Astrocyte of the cerebellum (primary cell): ENCODE measurements at regions not wholly inside any gene's neighbourhood (a gene's known extent, or its start where the extent isn't known, plus 50 kb on each side); places are given as distances from the start of the nearest gene placed in this dataset.

Experiments used
- DNase-seq: peaks from one replicate; pipeline ENCODE4 v3.0.0-alpha.2; 2011; ENCODE audit warnings: low read depth
- H3K4me3 ChIP-seq: 2 replicates; pipeline ENCODE4 v1.5.1; 2011; ENCODE audit warnings: mild to moderate bottlenecking, low read depth, low read length, moderate library complexity
- in situ Hi-C: cut with HindIII; loops from 2 replicates; pipeline ENCODE4 v1.10.0; 2017; ENCODE audit warnings: low sequenced_read_pairs
- TF ChIP-seq, protein P1 (sequence below): IDR thresholded peaks from 2 replicates; pipeline ENCODE4 v1.5.1; 2012; ENCODE audit warnings: low read length, low read depth, moderate library complexity, mild to moderate bottlenecking; ENCODE audit errors: missing control alignments

DNA sequence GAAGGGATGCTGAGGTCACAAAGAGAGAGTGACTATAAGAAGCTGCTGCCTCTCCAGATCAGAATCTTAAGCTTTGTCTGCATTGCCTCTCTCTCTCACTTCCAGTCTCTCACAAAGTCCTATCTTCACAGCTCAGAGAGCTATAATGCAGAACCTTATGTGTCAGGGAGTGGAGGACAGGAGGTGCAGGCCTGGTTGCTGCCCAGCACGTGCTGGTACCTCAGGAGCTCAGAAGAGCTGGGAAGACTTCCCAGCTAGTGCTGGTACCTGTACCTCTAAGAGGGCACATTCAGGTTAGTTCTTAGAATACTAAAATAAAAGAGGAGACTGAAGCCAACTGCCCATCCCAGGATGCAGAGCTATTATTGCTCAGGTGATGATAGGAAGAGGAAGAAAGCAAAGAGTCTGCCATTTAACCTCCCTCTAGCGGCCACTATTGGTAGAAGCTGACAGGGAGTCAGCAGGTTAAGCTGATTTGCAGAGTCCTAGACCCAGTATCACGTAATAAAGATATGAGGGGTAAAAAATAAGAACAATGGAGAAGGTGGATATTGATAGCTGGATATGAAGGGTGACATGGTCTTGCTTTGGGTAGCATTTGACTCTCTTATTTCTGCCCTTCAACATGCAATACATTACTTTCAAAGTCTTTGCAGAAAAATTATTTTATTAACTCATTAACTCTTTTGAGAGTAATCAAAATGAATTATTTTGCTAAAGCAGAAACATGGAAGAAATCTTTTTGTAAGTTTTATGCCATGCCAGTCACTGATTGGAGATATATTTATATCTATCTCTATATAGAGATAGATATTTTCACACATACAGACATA is 138.1 kb upstream of the HMCN1 start:
- in situ Hi-C loops = no loop called here
- no peak overlapping the region for H3K4me3 ChIP-seq
- DNase-seq = peak; percentile 23
- TF ChIP-seq, protein P1, sequence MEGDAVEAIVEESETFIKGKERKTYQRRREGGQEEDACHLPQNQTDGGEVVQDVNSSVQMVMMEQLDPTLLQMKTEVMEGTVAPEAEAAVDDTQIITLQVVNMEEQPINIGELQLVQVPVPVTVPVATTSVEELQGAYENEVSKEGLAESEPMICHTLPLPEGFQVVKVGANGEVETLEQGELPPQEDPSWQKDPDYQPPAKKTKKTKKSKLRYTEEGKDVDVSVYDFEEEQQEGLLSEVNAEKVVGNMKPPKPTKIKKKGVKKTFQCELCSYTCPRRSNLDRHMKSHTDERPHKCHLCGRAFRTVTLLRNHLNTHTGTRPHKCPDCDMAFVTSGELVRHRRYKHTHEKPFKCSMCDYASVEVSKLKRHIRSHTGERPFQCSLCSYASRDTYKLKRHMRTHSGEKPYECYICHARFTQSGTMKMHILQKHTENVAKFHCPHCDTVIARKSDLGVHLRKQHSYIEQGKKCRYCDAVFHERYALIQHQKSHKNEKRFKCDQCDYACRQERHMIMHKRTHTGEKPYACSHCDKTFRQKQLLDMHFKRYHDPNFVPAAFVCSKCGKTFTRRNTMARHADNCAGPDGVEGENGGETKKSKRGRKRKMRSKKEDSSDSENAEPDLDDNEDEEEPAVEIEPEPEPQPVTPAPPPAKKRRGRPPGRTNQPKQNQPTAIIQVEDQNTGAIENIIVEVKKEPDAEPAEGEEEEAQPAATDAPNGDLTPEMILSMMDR = peak; percentile 77

DNA sequence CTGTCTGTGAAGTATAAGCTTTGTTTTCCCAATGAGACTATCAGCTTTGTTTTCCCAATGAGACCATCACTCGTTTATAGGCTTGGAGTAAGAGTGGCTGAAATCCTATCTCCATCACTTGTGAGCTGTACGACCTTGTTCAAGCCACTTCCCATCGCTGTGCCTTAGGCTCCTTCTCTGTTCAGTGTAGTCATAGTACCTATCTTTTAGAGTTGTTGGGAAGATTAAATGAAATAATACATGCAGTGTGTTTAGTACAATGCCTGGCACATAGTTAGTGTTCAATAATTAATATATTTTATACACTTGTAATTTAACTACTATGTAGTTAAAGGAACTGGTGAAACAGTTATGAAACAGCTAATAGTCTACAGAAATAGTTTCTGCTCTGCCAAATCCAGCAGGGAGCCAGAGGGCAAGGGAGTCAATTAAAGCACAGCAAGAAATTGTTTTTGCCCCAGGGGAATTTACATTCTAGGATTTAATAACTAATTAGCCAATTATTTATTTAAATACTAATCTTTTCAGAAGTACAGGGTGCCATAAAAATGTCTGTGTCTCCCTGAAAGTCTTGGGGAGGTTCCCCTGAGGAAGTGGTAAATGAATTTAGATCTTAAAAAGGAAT is 139.3 kb upstream of the HMCN1 start:
- no peak overlapping the region for H3K4me3 ChIP-seq
- DNase-seq = no peak
- in situ Hi-C loops = no loop called here
- TF ChIP-seq, protein P1 = no peak

DNA sequence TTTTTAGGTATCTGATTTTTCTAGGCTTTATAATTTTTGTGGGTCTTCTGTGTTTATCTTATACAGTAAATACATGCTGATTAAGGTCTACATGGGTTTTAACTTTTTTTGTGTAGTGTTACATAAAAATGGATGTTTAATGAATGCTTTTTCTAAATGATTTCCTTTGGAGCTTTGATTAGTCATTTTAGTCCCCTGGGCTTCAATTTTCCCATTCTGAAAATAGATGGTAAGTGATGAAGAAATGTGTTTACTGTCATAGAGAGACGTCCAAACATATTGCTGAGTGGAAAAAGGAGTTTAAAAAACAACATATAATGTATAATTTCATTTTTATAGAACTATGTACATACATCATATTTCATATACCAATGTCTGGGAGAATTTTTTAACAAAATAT is 140.9 kb upstream of the HMCN1 start:
- in situ Hi-C loops = no loop called here
- no peak for DNase-seq
- TF ChIP-seq, protein P1 = no peak
- H3K4me3 ChIP-seq = no peak overlapping the region

DNA sequence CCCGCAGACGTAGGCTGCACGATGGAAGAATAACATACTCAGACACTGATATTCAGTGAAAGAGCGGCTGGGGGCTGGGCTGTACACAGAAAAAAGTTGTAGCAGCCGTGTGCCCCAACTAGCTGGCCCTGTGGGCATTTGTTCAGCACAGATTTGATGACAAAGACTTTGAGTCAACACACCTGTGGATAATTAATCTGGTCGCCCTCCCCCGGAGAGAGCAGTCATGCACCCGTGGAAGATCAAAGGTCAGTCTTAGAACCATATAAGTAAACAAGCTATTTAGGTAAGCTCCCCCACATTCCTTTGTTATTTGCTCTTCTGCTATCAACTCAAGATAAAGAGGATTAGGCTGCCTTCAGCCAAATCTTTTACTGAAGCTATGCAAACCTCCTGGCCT is 148.4 kb upstream of the HMCN1 start:
- DNase-seq = no peak
- in situ Hi-C loops = no loop called here
- TF ChIP-seq, protein P1 = no peak
- no peak overlapping the region for H3K4me3 ChIP-seq

DNA sequence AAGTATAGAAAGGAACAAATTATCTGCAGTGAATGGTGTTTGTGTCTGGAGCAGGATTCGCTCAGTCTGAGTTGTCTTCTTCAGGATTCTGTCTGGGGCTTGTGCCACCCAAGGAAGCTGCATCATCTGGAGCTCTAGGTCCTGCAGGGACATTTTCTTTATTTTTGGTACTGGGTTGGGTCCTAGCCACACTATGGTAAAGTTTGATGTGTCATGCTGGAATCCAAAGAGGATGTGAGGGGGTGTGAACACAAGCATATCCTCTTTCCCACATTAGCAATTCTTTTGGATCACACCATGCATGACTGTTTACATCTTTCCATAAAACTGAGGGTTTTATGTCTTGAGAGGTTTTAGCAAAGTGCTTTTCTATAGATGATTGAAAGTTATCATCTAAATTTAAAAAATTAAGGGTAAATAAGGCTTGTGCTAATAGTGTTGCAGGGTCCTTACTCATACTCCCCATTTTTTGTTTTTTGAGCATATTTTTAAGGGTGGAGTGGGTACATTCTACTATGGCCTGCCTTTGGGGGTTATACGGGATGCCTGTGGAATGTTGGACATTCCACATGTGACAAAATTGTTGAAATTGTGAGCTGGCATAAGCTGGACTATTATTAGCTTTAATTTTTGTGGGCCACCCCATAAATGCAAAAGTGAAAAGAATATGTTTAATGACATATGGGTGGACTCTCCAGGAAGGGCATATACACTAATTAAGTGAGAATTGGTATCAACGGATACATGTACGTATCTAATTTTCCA is 152.0 kb upstream of the HMCN1 start:
- TF ChIP-seq, protein P1 = no peak
- no peak for DNase-seq
- in situ Hi-C loops = no loop called here
- H3K4me3 ChIP-seq = no peak overlapping the region

DNA sequence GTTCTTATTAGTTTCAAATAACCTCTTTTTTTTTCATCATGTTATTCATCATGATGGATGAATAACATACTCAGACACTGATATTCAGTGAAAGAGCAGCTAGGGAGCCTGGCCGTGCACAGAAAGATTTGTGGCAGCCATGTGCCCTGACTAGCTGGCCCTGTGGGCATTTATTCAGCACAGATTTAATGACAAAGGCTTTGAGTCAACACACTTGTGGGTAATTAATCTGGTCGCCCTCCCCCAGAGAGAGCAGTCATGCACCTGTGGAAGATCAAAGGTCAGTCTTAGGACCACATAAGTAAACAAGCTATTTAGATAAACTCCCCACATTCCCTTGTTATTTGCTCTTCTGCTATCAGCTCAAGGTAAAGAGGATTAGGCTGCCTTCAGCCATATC is 153.2 kb upstream of the HMCN1 start:
- DNase-seq = no peak
- TF ChIP-seq, protein P1 = no peak
- H3K4me3 ChIP-seq = no peak overlapping the region
- in situ Hi-C loops = no loop called here
